RWPE1 (cell line): ENCODE measurements at regions not wholly inside any gene's neighbourhood (a gene's known extent, or its start where the extent isn't known, plus 50 kb on each side); places are given as distances from the start of the nearest gene placed in this dataset.

ENCODE experiments used
- CTCF ChIA-PET: fragments of 350-600 bp; sonication (Branson Sonifier 250); formaldehyde crosslinking; extraction: SDS; loops from one replicate; lab custom pipeline; 2021; lab: Yijun Ruan, JAX
- POLR2A ChIA-PET: fragments of 400-600 bp; formaldehyde crosslinking; extraction: SDS; loops from one replicate; lab custom pipeline; 2020; ENCODE audit warnings: antibody characterized with exemption; ENCODE audit not compliant: low non-redundant PET; lab: Yijun Ruan, JAX
- DNase-seq: peaks from one replicate; pipeline ENCODE4 v3.0.0; 2012; ENCODE audit warnings: low spot score
- H3K27ac ChIP-seq: fragments of 450-650 bp; 2 replicates; pipeline ENCODE4 v1.5.1; 2017
- TF ChIP-seq, protein P1 (sequence below): fragments of 450-650 bp; conservative IDR thresholded peaks from 2 replicates; pipeline ENCODE4 v1.5.1; 2017; ENCODE audit warnings: low read depth, mild to moderate bottlenecking

DNA sequence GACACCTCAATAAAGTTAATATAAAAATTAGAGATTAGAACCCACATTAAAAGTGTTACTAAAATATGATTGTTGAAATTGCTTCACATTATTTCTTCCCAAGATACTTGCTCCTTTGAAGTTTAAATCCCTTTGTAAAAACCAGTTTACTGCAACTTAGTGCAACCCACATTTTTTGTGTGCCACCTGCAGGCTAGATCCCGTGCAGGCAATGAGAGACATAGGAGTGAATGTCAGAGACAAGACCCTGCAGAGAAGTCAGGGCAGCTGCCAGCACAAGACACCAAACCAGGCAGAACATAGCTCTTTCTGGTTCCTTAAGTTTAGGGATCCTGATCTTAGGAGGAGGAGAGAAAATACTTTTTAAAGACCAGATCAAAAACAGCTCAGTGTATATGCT lies 142.8 kb upstream of the MTNR1B start:
- no peak overlapping the region for H3K27ac ChIP-seq
- POLR2A ChIA-PET: no interaction called here
- CTCF ChIA-PET: no interaction called here
- TF ChIP-seq, protein P1, sequence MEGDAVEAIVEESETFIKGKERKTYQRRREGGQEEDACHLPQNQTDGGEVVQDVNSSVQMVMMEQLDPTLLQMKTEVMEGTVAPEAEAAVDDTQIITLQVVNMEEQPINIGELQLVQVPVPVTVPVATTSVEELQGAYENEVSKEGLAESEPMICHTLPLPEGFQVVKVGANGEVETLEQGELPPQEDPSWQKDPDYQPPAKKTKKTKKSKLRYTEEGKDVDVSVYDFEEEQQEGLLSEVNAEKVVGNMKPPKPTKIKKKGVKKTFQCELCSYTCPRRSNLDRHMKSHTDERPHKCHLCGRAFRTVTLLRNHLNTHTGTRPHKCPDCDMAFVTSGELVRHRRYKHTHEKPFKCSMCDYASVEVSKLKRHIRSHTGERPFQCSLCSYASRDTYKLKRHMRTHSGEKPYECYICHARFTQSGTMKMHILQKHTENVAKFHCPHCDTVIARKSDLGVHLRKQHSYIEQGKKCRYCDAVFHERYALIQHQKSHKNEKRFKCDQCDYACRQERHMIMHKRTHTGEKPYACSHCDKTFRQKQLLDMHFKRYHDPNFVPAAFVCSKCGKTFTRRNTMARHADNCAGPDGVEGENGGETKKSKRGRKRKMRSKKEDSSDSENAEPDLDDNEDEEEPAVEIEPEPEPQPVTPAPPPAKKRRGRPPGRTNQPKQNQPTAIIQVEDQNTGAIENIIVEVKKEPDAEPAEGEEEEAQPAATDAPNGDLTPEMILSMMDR: no peak
- DNase-seq: no peak

DNA sequence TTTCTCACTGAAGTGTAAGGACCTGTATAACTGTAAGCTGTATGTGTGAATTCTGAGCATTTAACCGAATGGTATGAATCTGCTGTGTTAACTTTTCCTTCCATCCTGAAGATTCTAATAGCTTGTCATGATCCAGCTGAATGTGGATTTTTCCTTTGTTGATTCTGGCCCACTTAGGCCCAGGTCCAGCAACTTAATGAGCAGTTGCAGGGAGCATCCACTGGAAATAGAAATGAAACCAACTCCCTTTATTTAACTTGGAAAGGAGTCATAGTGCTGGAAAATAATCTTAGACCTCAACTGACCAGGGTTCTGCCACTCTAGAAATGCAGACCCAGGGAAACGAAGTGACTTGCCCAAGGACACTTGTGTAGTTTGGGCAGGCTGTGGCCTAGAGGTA lies 142.3 kb upstream of the MTNR1B start:
- DNase-seq: no peak
- CTCF ChIA-PET: no interaction called here

DNA sequence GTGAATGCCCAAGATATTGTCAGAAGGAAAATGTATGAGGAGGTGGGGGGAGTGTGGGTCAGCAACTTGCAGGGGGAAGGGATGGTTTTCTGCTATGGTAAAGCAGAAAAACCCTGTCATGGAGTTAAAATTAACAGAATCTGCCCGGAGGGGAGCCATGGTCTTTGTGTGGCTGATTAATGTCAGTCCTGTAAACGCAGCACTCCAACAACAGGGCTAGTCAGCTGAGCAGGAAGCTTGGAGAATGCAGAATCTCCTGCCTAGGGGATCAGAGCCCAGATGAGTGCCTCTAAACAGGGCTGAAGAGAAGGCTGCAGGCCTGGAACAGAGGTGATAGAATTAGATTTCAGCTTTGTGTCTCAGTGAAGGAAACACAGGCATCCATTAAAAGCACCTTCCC lies 140.9 kb upstream of the MTNR1B start:
- ChIA-PET POLR2A (no interaction called here), CTCF (no interaction called here)
- TF ChIP-seq, protein P1: no peak
- H3K27ac ChIP-seq: no peak overlapping the region
- no peak for DNase-seq

More for the DNA sequence above, 142.3 kb upstream of the MTNR1B start:
- POLR2A ChIA-PET: no interaction called here
- no peak overlapping the region for H3K27ac ChIP-seq
- TF ChIP-seq, protein P1: no peak

DNA sequence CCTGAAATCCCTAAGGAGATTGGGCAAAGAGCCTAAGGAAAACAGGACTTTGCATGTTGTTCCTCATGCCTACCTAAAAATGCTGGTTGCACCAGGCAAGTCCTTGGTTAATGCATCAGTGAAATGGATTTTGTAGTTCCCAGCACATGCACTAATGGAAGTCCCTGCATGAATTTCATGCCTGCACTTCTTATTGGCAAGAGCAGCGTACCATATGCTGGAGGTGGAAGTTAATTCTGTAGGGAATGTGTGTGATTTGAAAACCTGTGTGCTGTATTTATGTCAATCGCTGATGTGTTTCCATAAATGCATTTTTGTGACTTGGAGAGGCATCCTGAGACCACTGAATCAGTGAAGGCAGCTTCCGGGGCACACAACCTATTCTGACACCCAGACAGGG lies 140.3 kb upstream of the MTNR1B start:
- H3K27ac ChIP-seq: no peak overlapping the region
- no peak for DNase-seq
- POLR2A ChIA-PET: no interaction called here
- CTCF ChIA-PET: interaction anchor here (0.6 kb wide), 1 partner anchor 1638 kb away, joined by 3 read pairs; no protein-coding TSS in a partner anchor
- TF ChIP-seq, protein P1: no peak

DNA sequence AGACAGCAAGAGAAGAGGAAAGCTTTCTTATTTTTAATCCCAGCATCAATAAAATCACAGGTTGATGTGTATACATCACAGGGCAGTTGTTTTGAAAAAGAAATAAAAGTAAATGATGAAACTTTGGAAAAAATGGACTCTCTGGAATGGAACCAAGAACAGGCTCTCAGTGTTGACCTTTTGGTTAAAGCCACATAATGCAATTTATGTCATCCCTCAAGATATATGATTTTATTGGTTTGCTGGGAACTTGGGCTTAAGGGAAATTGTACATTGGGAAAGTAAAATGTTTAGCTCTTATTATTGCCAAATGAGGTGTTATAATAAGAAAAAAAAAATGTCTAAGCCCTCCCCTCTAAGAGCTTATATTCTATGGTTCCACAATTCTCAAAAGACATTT lies 139.8 kb upstream of the MTNR1B start:
- no peak overlapping the region for H3K27ac ChIP-seq
- DNase-seq: no peak
- POLR2A ChIA-PET: no interaction called here
- TF ChIP-seq, protein P1: no peak
- CTCF ChIA-PET: interaction anchor here (0.6 kb wide), 1 partner anchor 1637 kb away, joined by 3 read pairs; no protein-coding TSS in a partner anchor

DNA sequence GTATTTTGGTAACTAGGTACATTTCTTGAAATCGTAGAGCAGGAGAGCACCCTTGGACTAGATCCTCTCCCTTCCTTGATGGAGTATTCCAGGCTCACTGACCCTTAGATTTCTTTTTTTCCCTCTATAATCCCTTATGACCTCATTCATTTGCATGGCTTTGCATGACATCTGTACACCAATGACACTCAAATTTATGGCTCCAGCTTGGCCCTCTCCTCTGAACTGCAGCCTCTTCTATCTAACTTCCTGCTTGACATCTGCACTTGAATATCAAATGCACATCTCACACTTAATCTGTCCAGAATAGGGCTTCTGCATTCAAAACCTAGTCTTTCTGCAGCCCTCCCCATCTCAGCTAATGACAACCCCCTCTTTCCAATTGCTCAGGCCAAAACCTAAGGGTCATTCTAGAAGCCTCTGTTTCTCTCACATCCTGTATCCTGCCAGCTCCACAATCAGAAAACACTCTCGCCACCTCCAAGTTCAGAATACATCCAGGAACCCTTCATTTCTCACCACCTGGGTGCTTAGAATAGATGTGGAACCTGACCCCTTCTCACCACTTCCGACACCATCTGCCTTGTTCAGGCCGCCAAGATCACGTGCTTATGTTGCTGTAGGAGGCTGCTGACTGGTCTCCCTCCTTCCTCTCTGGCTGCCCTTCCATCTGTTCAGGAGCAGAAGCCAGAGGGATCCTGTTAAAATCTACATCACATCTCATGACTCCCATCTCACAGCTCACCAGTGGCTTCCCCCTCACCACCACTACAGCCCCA lies 138.9 kb upstream of the MTNR1B start:
- POLR2A ChIA-PET: no interaction called here
- no peak for DNase-seq
- no peak overlapping the region for H3K27ac ChIP-seq
- CTCF ChIA-PET: no interaction called here
- TF ChIP-seq, protein P1: no peak
